IPS-18a (cell line): ENCODE measurements at regions not wholly inside any gene's neighbourhood (a gene's known extent, or its start where the extent isn't known, plus 50 kb on each side); places are given as distances from the start of the nearest gene placed in this dataset.

Source experiments
- H3K27ac ChIP-seq: one replicate; pipeline ENCODE4 v1.5.1; 2013; ENCODE audit warnings: low read length
- H3K27me3 ChIP-seq: one replicate; pipeline ENCODE4 v1.6.1; 2013; ENCODE audit warnings: mild to moderate bottlenecking, low read length; ENCODE audit not compliant: control insufficient read depth, insufficient read depth
- H3K36me3 ChIP-seq: one replicate; pipeline ENCODE4 v1.6.1; 2013; ENCODE audit warnings: low read depth, low read length; ENCODE audit not compliant: control insufficient read depth
- H3K4me1 ChIP-seq: one replicate; pipeline ENCODE4 v1.6.1; 2013; ENCODE audit warnings: low read depth, low read length; ENCODE audit not compliant: control insufficient read depth
- H3K4me3 ChIP-seq: one replicate; pipeline ENCODE4 v1.5.1; 2013; ENCODE audit warnings: low read length
- H3K9ac ChIP-seq: one replicate; pipeline ENCODE4 v1.6.1; 2013; ENCODE audit warnings: mild to moderate bottlenecking, low read length, moderate library complexity
- H3K9me3 ChIP-seq: one replicate; pipeline ENCODE4 v1.6.1; 2013; ENCODE audit warnings: low read depth, low read length; ENCODE audit not compliant: control insufficient read depth

GRCh38 chr3:180253283-180253682, 216.5 kb upstream of the PEX5L start:
- H3K27ac ChIP-seq, result no peak overlapping the region
- no peaks in the 10 kb centered on the region for H3K36me3 ChIP-seq
- H3K9me3 ChIP-seq, result no peaks in the 10 kb centered on the region

GRCh38 chr3:180264479-180264878, 227.7 kb upstream of the PEX5L start:
- Histone ChIP-seq H3K36me3 (no peaks in the 10 kb centered on the region), H3K9me3 (no peaks in the 10 kb centered on the region), H3K27ac (no peak overlapping the region), H3K27me3 (no peaks in the 10 kb centered on the region), H3K4me1 (no peaks in the 10 kb centered on the region), H3K4me3 (no peak overlapping the region), H3K9ac (no peak overlapping the region)

More at GRCh38 chr3:180253283-180253682, 216.5 kb upstream of the PEX5L start:
- H3K4me3 ChIP-seq, result no peak overlapping the region
- H3K27me3 ChIP-seq, result no peaks in the 10 kb centered on the region
- H3K9ac ChIP-seq, result no peak overlapping the region
- H3K4me1 ChIP-seq, result no peaks in the 10 kb centered on the region

GRCh38 chr3:180265551-180265950, 228.8 kb upstream of the PEX5L start:
- Histone ChIP-seq H3K9me3 (no peaks in the 10 kb centered on the region), H3K4me1 (no peaks in the 10 kb centered on the region), H3K27ac (no peak overlapping the region), H3K27me3 (no peaks in the 10 kb centered on the region), H3K9ac (no peak overlapping the region), H3K4me3 (no peak overlapping the region), H3K36me3 (no peaks in the 10 kb centered on the region)

- no peak overlapping the region for H3K4me3 ChIP-seq
- no peak overlapping the region for H3K9ac ChIP-seq
- no peaks in the 10 kb centered on the region for H3K36me3 ChIP-seq
- H3K9me3 ChIP-seq, result no peaks in the 10 kb centered on the region
- no peak overlapping the region for H3K27ac ChIP-seq
- H3K27me3 ChIP-seq, result no peaks in the 10 kb centered on the region
- no peaks in the 10 kb centered on the region for H3K4me1 ChIP-seq
These were observed 230.6 kb upstream of the PEX5L start for GRCh38 chr3:180267202-180267843.

GRCh38 chr3:180274536-180274935, 237.8 kb upstream of the PEX5L start:
- Histone ChIP-seq H3K9me3 (no peaks in the 10 kb centered on the region), H3K27ac (no peak overlapping the region), H3K9ac (no peak overlapping the region), H3K27me3 (no peaks in the 10 kb centered on the region), H3K4me1 (no peaks in the 10 kb centered on the region), H3K36me3 (no peaks in the 10 kb centered on the region), H3K4me3 (no peak overlapping the region)

- Histone ChIP-seq H3K27me3 (no peaks in the 10 kb centered on the region), H3K27ac (no peak overlapping the region), H3K9ac (no peak overlapping the region), H3K9me3 (no peaks in the 10 kb centered on the region), H3K4me3 (no peak overlapping the region), H3K36me3 (no peaks in the 10 kb centered on the region), H3K4me1 (no peaks in the 10 kb centered on the region)
These were observed 238.4 kb upstream of the PEX5L start for GRCh38 chr3:180275176-180275575.

- no peaks in the 10 kb centered on the region for H3K4me1 ChIP-seq
- no peak overlapping the region for H3K9ac ChIP-seq
- H3K36me3 ChIP-seq, result no peaks in the 10 kb centered on the region
- no peaks in the 10 kb centered on the region for H3K27me3 ChIP-seq
- no peak overlapping the region for H3K4me3 ChIP-seq
- no peak overlapping the region for H3K27ac ChIP-seq
- no peaks in the 10 kb centered on the region for H3K9me3 ChIP-seq
These were observed 240.3 kb upstream of the PEX5L start for GRCh38 chr3:180277041-180277440.

GRCh38 chr3:180278583-180279188, 241.9 kb upstream of the PEX5L start:
- Histone ChIP-seq H3K4me3 (no peak overlapping the region), H3K9ac (no peak overlapping the region), H3K4me1 (no peaks in the 10 kb centered on the region), H3K27ac (no peak overlapping the region), H3K36me3 (no peaks in the 10 kb centered on the region), H3K9me3 (no peaks in the 10 kb centered on the region), H3K27me3 (no peaks in the 10 kb centered on the region)

- Histone ChIP-seq H3K36me3 (no peaks in the 10 kb centered on the region), H3K27ac (no peak overlapping the region), H3K9me3 (no peaks in the 10 kb centered on the region), H3K4me1 (no peaks in the 10 kb centered on the region), H3K27me3 (no peaks in the 10 kb centered on the region), H3K4me3 (no peak overlapping the region), H3K9ac (no peak overlapping the region)
These were observed 243.8 kb upstream of the PEX5L start for GRCh38 chr3:180280555-180280954.

- Histone ChIP-seq H3K4me3 (no peak overlapping the region), H3K4me1 (no peaks in the 10 kb centered on the region), H3K27ac (no peak overlapping the region), H3K36me3 (no peaks in the 10 kb centered on the region), H3K9ac (no peak overlapping the region), H3K9me3 (no peaks in the 10 kb centered on the region), H3K27me3 (no peaks in the 10 kb centered on the region)
These were observed 245.6 kb upstream of the PEX5L start for GRCh38 chr3:180282386-180282785.

- no peak overlapping the region for H3K27ac ChIP-seq
- no peaks in the 10 kb centered on the region for H3K9me3 ChIP-seq
- H3K4me3 ChIP-seq, result no peak overlapping the region
- no peaks in the 10 kb centered on the region for H3K4me1 ChIP-seq
- no peak overlapping the region for H3K9ac ChIP-seq
- H3K27me3 ChIP-seq, result no peaks in the 10 kb centered on the region
- no peaks in the 10 kb centered on the region for H3K36me3 ChIP-seq
These were observed 246.5 kb upstream of the PEX5L start for GRCh38 chr3:180283251-180283650.
